ENCODE measurements at regions not wholly inside any gene's neighbourhood (a gene's known extent, or its start where the extent isn't known, plus 50 kb on each side); places are given as distances from the start of the nearest gene placed in this dataset.

- TF ChIP-seq SIN3A (IDR thresholded peaks at IDR 0.05; ENCODE audit: borderline replicate concordance, insufficient read depth, low read depth, low read length): no peak
- no peak for TF ChIP-seq POLR2AphosphoS5 (IDR thresholded peaks at IDR 0.05; ENCODE audit: low read depth, low read length)
- no peak for TF ChIP-seq CTCF (IDR thresholded peaks at IDR 0.05)
- no peak for TF ChIP-seq REST (IDR thresholded peaks at IDR 0.05; ENCODE audit: insufficient read depth in 1 of 2, low read depth in 2 of 2, low read length in 1 of 2)
- no peak for TF ChIP-seq TCF7L2 (IDR thresholded peaks at IDR 0.05; ENCODE audit: low read depth, low read length)
Measured at GRCh38 chr11:129324533-129325175, 51.0 kb upstream of the BARX2 start.
